H54 (cell line): ENCODE measurements at regions not wholly inside any gene's neighbourhood (a gene's known extent, or its start where the extent isn't known, plus 50 kb on each side); places are given as distances from the start of the nearest gene placed in this dataset.
"Not testable (repeated sequence)": the region's sequence is repeated elsewhere in the genome, so short reads cannot be mapped to it uniquely, and the experiment has no call there.

Experiments
- DNase-seq: peaks from one replicate; pipeline ENCODE4 v3.0.0; 2011; ENCODE audit warnings: low spot score, mixed read lengths; ENCODE audit not compliant: insufficient read length
- FAIRE-seq: peaks from 3 replicates; lab custom pipeline; 2011; peaks lifted over from hg19 to GRCh38; lab: Jason Lieb, UNC
- POLR2A ChIP-seq: IDR thresholded peaks from 2 replicates; pipeline ENCODE4 v1.6.1; 2011; ENCODE audit warnings: low read depth, mild to moderate bottlenecking, low read length

GRCh38 chr13:83150616-83151307 lies 731.5 kb downstream of the SLITRK1 start:
- no peak for TF ChIP-seq POLR2A
- no peak for DNase-seq
- FAIRE-seq: peak; percentile 72

GRCh38 chr13:83136660-83137059 lies 745.6 kb downstream of the SLITRK1 start:
- no peak for TF ChIP-seq POLR2A
- DNase-seq: no peak

DNA sequence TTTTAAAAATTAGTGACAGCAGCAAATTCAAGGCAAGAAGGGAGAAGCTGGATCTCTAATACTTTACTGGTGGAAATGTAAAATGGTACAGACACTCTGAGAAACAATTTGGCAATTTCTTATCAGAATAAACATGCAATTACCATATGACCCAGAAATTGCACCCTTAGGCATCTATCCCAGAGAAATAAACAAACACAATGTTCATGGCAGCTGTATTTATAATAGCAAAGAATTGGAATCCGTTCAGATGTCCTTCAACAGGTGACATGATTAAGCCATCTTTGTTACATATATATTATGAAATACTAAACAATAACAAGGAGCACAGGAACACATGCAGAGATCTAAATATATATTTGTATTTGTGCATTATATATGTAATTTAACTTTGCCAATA lies 756.5 kb downstream of the SLITRK1 start:
- no peak for FAIRE-seq
- DNase-seq: no peak
- no peak for TF ChIP-seq POLR2A

More at GRCh38 chr13:83136660-83137059, 745.6 kb downstream of the SLITRK1 start:
- FAIRE-seq: no peak

GRCh38 chr13:83121896-83122295 lies 760.4 kb downstream of the SLITRK1 start:
- no peak for TF ChIP-seq POLR2A
- FAIRE-seq: peak; percentile 62
- DNase-seq: no peak

DNA sequence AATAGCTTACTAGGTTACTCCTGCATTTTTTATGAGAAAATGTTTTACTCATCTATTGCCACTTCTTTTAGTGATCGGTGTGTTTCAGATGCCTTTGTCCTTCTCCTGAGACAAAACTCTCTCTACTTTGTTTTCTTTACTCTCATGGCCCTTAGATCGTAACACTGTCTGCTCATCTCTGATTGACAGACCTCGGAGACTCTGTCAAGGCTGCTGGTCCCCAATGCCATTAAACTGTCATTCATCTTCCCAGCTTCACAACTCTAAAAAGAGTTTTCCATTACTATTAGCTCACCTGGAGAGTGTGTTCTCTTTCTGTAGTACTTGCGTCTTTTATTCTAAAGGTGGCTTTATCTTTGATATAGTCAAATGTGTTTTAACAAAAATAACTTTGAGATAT lies 765.2 kb downstream of the SLITRK1 start:
- DNase-seq: no peak

GRCh38 chr13:83101574-83102247 lies 780.6 kb downstream of the SLITRK1 start:
- FAIRE-seq: peak; percentile 69
- not testable (repeated sequence) for DNase-seq

More for the DNA sequence above, 765.2 kb downstream of the SLITRK1 start:
- TF ChIP-seq POLR2A: no peak
- FAIRE-seq: no peak

DNA sequence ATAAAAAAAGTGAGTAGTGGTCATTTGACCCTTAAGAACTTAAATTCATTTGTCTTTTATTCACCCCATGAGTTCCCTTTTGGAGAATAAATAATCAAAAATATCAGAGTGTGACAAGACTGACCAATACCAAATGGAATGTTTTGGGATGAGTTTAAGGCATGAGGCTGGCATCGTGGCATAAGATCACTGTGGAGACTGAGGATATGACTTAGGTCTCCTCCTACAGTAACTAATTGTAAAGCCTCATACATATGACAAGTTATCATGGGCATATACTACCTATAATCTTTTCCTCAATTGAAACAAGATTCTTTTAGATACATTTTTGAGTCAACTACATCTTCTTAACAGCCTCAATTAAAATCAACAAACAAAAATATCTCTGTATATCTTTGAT lies 782.0 kb downstream of the SLITRK1 start:
- DNase-seq (no peak), FAIRE-seq (peak; percentile 55)
- TF ChIP-seq POLR2A: no peak

DNA sequence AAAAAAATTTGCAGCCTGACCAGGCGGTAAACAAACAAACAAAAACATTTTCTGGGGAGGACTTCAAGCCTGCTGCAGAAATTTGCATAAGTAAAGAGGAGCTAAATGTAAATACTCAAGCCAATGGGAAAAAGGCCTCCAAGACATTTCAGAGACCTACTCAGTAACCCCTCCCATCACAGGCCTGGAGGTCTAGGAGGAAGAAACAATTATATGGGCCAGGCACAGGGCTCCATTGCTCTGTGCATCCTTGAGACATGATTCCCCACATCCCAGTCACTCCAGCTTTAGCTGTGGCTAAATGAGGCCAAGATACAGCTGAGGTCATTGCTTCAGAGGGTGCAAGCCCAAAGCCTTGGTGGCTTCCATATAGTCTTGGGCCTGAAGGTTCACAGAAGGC lies 793.4 kb downstream of the SLITRK1 start:
- no peak for TF ChIP-seq POLR2A
- FAIRE-seq: no peak
- no peak for DNase-seq

- FAIRE-seq: no peak
- DNase-seq: no peak
- TF ChIP-seq POLR2A: no peak
Measured at GRCh38 chr13:83086948-83087347, 795.3 kb downstream of the SLITRK1 start.

GRCh38 chr13:83086088-83086487 lies 796.2 kb downstream of the SLITRK1 start:
- TF ChIP-seq POLR2A: no peak
- FAIRE-seq: no peak
- DNase-seq: no peak

DNA sequence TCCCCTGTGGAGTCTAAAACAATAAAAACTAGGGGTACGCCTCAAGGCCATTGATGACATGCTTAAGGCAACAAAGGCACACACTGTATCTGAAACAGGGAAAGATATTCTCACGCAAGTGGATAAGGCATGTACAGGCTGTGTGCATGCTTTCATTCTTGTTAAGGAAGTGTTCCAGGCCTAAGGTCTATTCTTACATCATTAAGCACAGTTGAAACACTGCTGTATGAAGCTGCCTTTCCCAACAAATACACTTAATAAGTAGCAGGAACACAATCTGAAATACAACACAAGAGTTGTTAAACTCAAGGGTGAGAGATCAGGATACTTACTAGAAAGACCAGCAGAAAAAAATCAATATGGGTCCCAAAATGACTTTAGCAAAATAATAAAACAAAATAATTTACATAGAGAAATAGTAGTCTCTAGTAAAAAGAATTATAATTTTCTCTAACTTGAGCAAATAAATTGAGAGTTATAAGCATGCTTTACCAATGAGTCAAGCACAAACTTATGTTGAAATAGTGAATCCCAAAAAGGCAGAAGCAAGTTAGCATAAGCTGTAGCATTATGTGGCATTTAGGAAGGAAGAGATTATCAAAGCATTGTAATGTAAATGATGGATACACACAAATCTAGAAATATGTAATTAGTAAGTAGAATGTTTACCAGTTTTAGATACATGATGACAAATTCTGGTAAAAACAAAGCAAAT lies 796.9 kb downstream of the SLITRK1 start:
- peak; percentile 6 for FAIRE-seq
- DNase-seq: no peak
- TF ChIP-seq POLR2A: no peak

DNA sequence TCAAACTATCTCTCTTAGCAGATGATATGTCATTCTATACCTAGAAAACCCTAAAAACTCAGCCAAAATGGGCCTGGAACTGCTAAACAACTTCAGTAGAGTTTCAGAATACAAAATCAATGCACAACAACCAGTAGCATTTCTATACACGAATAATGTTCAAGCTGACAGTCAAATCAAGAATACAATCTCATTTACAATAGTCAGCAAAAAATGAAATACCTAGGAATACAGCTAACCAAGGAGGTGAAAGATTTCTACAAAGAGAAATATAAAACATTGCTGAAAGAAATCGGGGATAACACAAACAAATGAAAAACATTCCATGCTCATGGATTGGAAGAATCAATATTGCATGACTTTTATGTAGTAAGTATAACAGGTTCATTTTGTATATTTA lies 804.8 kb downstream of the SLITRK1 start:
- TF ChIP-seq POLR2A: no peak
- DNase-seq (no peak), FAIRE-seq (peak; percentile 65)

DNA sequence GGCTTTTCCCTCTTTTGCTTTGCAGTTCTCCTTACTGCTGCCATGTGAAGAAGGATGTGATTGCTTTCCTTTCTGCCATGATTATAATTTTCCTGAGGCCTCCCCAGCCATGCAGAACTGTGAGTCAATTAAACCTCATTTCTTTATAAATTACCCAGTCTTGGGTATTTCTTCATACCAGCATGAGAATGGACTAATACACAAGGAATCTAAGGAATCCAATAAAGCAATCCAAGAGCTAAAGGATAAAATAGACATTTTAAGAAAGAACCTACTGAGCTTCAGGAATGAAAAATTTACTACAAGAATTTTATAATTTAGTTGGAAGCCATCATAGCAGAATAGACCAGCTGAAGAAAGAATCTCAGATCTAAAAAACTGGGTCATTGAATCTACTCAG lies 808.3 kb downstream of the SLITRK1 start:
- not testable (repeated sequence) for FAIRE-seq, DNase-seq

- DNase-seq (no peak), FAIRE-seq (peak; percentile 82)
- no peak for TF ChIP-seq POLR2A
Measured at GRCh38 chr13:83065108-83065507, 817.2 kb downstream of the SLITRK1 start.

GRCh38 chr13:83057119-83057518 lies 825.2 kb downstream of the SLITRK1 start:
- FAIRE-seq (no peak), DNase-seq (no peak)
- no peak for TF ChIP-seq POLR2A
